ENCODE measurements at regions not wholly inside any gene's neighbourhood (a gene's known extent, or its start where the extent isn't known, plus 50 kb on each side); places are given as distances from the start of the nearest gene placed in this dataset.

DNA sequence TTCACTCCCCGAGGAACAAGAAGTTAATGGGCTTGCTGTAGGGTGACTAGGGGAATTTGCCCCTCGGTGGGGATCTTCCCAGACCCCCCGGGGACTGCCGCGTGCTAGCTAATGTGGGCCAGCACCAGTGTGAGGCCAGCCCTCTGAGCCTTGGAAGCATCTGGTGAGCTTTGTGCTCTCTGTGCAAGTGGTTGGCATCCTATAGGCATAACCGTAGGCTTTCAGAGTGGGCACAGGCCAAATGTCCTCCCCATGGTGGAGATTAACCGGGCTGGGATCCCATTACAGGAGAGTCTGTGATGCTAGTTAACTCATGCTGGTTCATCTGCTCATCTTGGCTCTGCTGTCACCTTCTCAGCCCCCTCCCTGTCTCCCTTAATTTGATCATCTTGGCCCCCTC is 125.7 kb downstream of the TRIM29 start:
- Histone ChIP-seq H3K36me3 (ENCODE audit: insufficient read depth, low read length) (no peaks in the 10 kb centered on the region), H3K27me3 (ENCODE audit: insufficient read depth, low read length) (peaks cover 26% of the 10 kb centered on the region), H2AFZ (ENCODE audit: low read depth, low read length) (no peak overlapping the region), H3K9me3 (ENCODE audit: insufficient read depth, low read depth, low read length) (no peaks in the 10 kb centered on the region), H4K20me1 (ENCODE audit: insufficient read depth, low read length) (no peaks in the 10 kb centered on the region), H3K4me3 (ENCODE audit: insufficient read depth, low read depth, low read length) (no peak overlapping the region), H3K4me1 (ENCODE audit: insufficient read depth, low read length) (no peaks in the 10 kb centered on the region), H3K79me2 (ENCODE audit: insufficient read depth, low read length) (no peaks in the 10 kb centered on the region), H3K27ac (ENCODE audit: low read depth, low read length) (no peak overlapping the region), H3K9ac (ENCODE audit: low read length) (no peak overlapping the region), H3K4me2 (ENCODE audit: low read length) (no peak overlapping the region)
- H3K9me3 Mint-ChIP-seq (ENCODE audit: unreplicated experiment), result no peaks in the 10 kb centered on the region
- DNase-seq (ENCODE audit: low read depth), result no peak
- no peaks in the 10 kb centered on the region for H3K36me3 Mint-ChIP-seq (ENCODE audit: low read depth, unreplicated experiment)
- peaks cover 78% of the 10 kb centered on the region for H3K27me3 Mint-ChIP-seq (ENCODE audit: low read depth, unreplicated experiment)
- FAIRE-seq, result no peak
- H3K27ac Mint-ChIP-seq (ENCODE audit: unreplicated experiment), result no peak overlapping the region
- no peak overlapping the region for H3K4me3 Mint-ChIP-seq (ENCODE audit: unreplicated experiment)
- TF ChIP-seq, protein P1, sequence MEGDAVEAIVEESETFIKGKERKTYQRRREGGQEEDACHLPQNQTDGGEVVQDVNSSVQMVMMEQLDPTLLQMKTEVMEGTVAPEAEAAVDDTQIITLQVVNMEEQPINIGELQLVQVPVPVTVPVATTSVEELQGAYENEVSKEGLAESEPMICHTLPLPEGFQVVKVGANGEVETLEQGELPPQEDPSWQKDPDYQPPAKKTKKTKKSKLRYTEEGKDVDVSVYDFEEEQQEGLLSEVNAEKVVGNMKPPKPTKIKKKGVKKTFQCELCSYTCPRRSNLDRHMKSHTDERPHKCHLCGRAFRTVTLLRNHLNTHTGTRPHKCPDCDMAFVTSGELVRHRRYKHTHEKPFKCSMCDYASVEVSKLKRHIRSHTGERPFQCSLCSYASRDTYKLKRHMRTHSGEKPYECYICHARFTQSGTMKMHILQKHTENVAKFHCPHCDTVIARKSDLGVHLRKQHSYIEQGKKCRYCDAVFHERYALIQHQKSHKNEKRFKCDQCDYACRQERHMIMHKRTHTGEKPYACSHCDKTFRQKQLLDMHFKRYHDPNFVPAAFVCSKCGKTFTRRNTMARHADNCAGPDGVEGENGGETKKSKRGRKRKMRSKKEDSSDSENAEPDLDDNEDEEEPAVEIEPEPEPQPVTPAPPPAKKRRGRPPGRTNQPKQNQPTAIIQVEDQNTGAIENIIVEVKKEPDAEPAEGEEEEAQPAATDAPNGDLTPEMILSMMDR (IDR thresholded peaks at IDR 0.05; ENCODE audit: insufficient read depth, low read depth, low read length), result no peak
- TF ChIP-seq EZH2 (IDR thresholded peaks at IDR 0.05; ENCODE audit: insufficient read depth, low read length), result no peak
- H3K4me1 Mint-ChIP-seq (ENCODE audit: low read depth, unreplicated experiment), result peaks cover 14% of the 10 kb centered on the region

DNA sequence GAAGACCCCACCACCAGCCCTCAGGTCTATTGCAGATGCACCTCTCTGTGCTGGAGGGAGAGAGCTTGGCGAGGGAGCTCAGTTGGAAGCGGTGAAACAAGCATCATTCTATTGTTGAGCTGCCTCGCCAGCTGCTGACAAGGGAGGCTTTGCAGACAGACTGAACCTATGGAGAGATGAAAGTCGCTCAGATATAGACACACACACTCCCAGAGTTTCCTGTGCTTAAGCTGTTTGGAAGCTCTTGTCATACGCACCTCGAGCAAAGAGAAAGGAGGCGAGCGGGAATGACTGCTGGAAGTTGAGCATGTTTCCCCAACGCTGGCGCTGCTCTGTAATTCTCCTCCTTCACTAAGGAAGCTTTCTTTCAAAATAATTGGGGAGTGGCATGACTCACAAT is 126.1 kb downstream of the TRIM29 start:
- Histone ChIP-seq H4K20me1 (ENCODE audit: insufficient read depth, low read length) (no peaks in the 10 kb centered on the region), H3K36me3 (ENCODE audit: insufficient read depth, low read length) (no peaks in the 10 kb centered on the region), H3K27ac (ENCODE audit: low read depth, low read length) (no peak overlapping the region), H2AFZ (ENCODE audit: low read depth, low read length) (no peak overlapping the region), H3K27me3 (ENCODE audit: insufficient read depth, low read length) (peaks cover 27% of the 10 kb centered on the region), H3K9me3 (ENCODE audit: insufficient read depth, low read depth, low read length) (no peaks in the 10 kb centered on the region), H3K4me3 (ENCODE audit: insufficient read depth, low read depth, low read length) (no peak overlapping the region), H3K9ac (ENCODE audit: low read length) (no peak overlapping the region), H3K4me2 (ENCODE audit: low read length) (no peak overlapping the region), H3K79me2 (ENCODE audit: insufficient read depth, low read length) (no peaks in the 10 kb centered on the region), H3K4me1 (ENCODE audit: insufficient read depth, low read length) (no peaks in the 10 kb centered on the region)
- H3K36me3 Mint-ChIP-seq (ENCODE audit: low read depth, unreplicated experiment), result no peaks in the 10 kb centered on the region
- no peaks in the 10 kb centered on the region for H3K9me3 Mint-ChIP-seq (ENCODE audit: unreplicated experiment)
- peaks cover 14% of the 10 kb centered on the region for H3K4me1 Mint-ChIP-seq (ENCODE audit: low read depth, unreplicated experiment)
- TF ChIP-seq, protein P1 (IDR thresholded peaks at IDR 0.05; ENCODE audit: insufficient read depth, low read depth, low read length), result no peak
- TF ChIP-seq EZH2 (IDR thresholded peaks at IDR 0.05; ENCODE audit: insufficient read depth, low read length), result no peak
- FAIRE-seq (no peak), DNase-seq (ENCODE audit: low read depth) (no peak)
- H3K4me3 Mint-ChIP-seq (ENCODE audit: unreplicated experiment), result no peak overlapping the region
- H3K27ac Mint-ChIP-seq (ENCODE audit: unreplicated experiment), result no peak overlapping the region
- H3K27me3 Mint-ChIP-seq (ENCODE audit: low read depth, unreplicated experiment), result peaks cover 79% of the 10 kb centered on the region

DNA sequence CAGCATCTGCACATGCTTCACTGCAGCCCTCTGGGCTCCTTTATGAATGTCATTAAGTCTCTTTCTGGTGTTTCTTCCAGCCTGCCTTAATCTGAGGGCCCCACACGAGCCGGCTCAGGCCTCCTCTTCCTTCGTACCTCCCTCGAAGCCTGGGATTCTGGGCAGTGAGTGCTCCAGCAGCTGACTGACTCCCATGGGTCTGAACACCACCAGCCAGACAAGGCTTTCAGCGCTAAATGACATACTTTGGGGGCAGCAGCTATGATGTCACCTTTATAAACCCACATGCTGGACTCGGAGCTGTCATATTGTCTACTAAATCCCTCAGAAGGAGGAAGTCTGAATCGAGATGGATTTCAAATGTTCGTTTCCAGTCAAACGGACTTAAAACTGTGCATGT is 127.1 kb downstream of the TRIM29 start:
- peaks cover 70% of the 10 kb centered on the region for H3K27me3 Mint-ChIP-seq (ENCODE audit: low read depth, unreplicated experiment)
- DNase-seq (ENCODE audit: low read depth) (no peak), FAIRE-seq (no peak)
- no peaks in the 10 kb centered on the region for H4K20me1 ChIP-seq (ENCODE audit: insufficient read depth, low read length)
- H2AFZ ChIP-seq (ENCODE audit: low read depth, low read length), result no peak overlapping the region
- H3K36me3 Mint-ChIP-seq (ENCODE audit: low read depth, unreplicated experiment), result no peaks in the 10 kb centered on the region
- no peaks in the 10 kb centered on the region for H3K36me3 ChIP-seq (ENCODE audit: insufficient read depth, low read length)
- H3K4me3 ChIP-seq (ENCODE audit: insufficient read depth, low read depth, low read length), result no peak overlapping the region
- no peak overlapping the region for H3K27ac Mint-ChIP-seq (ENCODE audit: unreplicated experiment)
- no peak overlapping the region for H3K9ac ChIP-seq (ENCODE audit: low read length)
- H3K4me2 ChIP-seq (ENCODE audit: low read length), result no peak overlapping the region
- H3K27me3 ChIP-seq (ENCODE audit: insufficient read depth, low read length), result peaks cover 24% of the 10 kb centered on the region
- H3K9me3 Mint-ChIP-seq (ENCODE audit: unreplicated experiment), result no peaks in the 10 kb centered on the region
- no peaks in the 10 kb centered on the region for H3K4me1 ChIP-seq (ENCODE audit: insufficient read depth, low read length)
- no peak for TF ChIP-seq EZH2 (IDR thresholded peaks at IDR 0.05; ENCODE audit: insufficient read depth, low read length)
- TF ChIP-seq, protein P1 (IDR thresholded peaks at IDR 0.05; ENCODE audit: insufficient read depth, low read depth, low read length), result no peak
- H3K4me1 Mint-ChIP-seq (ENCODE audit: low read depth, unreplicated experiment), result peaks cover 14% of the 10 kb centered on the region
- H3K27ac ChIP-seq (ENCODE audit: low read depth, low read length), result no peak overlapping the region
- H3K79me2 ChIP-seq (ENCODE audit: insufficient read depth, low read length), result no peaks in the 10 kb centered on the region
- H3K9me3 ChIP-seq (ENCODE audit: insufficient read depth, low read depth, low read length), result no peaks in the 10 kb centered on the region
- no peak overlapping the region for H3K4me3 Mint-ChIP-seq (ENCODE audit: unreplicated experiment)

All from astrocyte (in vitro differentiated cells and primary cell).